ENCODE measurements at regions not wholly inside any gene's neighbourhood (a gene's known extent, or its start where the extent isn't known, plus 50 kb on each side); places are given as distances from the start of the nearest gene placed in this dataset.

GRCh38 chr13:29957320-29957719 is 106.9 kb upstream of the UBL3 start:
- H3K36me3 ChIP-seq (ENCODE audit: insufficient read depth, low read depth, low read length), result no peaks in the 10 kb centered on the region
- no peak overlapping the region for H3K9ac ChIP-seq (ENCODE audit: low read depth, low read length)
- H3K27ac ChIP-seq (ENCODE audit: low read length), result no peak overlapping the region
- no peaks in the 10 kb centered on the region for H3K9me3 ChIP-seq (ENCODE audit: insufficient read depth, low read depth, low read length)
- H3K27me3 ChIP-seq (ENCODE audit: insufficient read depth, low read length), result no peaks in the 10 kb centered on the region
- no peak overlapping the region for H3K4me3 ChIP-seq (ENCODE audit: low read length)
- peaks cover 16% of the 10 kb centered on the region; the same call in 1 of the 2 replicates for H3K4me1 ChIP-seq (ENCODE audit: insufficient read depth, low read length)

GRCh38 chr13:29956853-29957252 is 106.4 kb upstream of the UBL3 start:
- H3K9me3 ChIP-seq (ENCODE audit: insufficient read depth, low read depth, low read length), result no peaks in the 10 kb centered on the region
- no peaks in the 10 kb centered on the region for H3K27me3 ChIP-seq (ENCODE audit: insufficient read depth, low read length)
- no peak overlapping the region for H3K4me3 ChIP-seq (ENCODE audit: low read length)
- peaks cover 16% of the 10 kb centered on the region; the same call in 1 of the 2 replicates for H3K4me1 ChIP-seq (ENCODE audit: insufficient read depth, low read length)
- no peak overlapping the region for H3K9ac ChIP-seq (ENCODE audit: low read depth, low read length)
- H3K36me3 ChIP-seq (ENCODE audit: insufficient read depth, low read depth, low read length), result no peaks in the 10 kb centered on the region
- no peak overlapping the region for H3K27ac ChIP-seq (ENCODE audit: low read length)

GRCh38 chr13:29955137-29955650 is 104.8 kb upstream of the UBL3 start:
- H3K9me3 ChIP-seq (ENCODE audit: insufficient read depth, low read depth, low read length), result no peaks in the 10 kb centered on the region
- peaks cover 16% of the 10 kb centered on the region; the same call in 1 of the 2 replicates for H3K4me1 ChIP-seq (ENCODE audit: insufficient read depth, low read length)

GRCh38 chr13:29954082-29955028 is 103.9 kb upstream of the UBL3 start:
- Histone ChIP-seq H3K4me3 (ENCODE audit: low read length) (no peak overlapping the region), H3K9ac (ENCODE audit: low read depth, low read length) (no peak overlapping the region), H3K36me3 (ENCODE audit: insufficient read depth, low read depth, low read length) (no peaks in the 10 kb centered on the region), H3K4me1 (ENCODE audit: insufficient read depth, low read length) (peaks cover 16% of the 10 kb centered on the region; the same call in 1 of the 2 replicates), H3K9me3 (ENCODE audit: insufficient read depth, low read depth, low read length) (no peaks in the 10 kb centered on the region), H3K27ac (ENCODE audit: low read length) (no peak overlapping the region), H3K27me3 (ENCODE audit: insufficient read depth, low read length) (0 out of 2 replicates have a peak, but pooled peaks cover 3% of the 10 kb centered on the region)

More at GRCh38 chr13:29955137-29955650, 104.8 kb upstream of the UBL3 start:
- H3K27ac ChIP-seq (ENCODE audit: low read length), result no peak overlapping the region
- no peak overlapping the region for H3K4me3 ChIP-seq (ENCODE audit: low read length)
- no peaks in the 10 kb centered on the region for H3K36me3 ChIP-seq (ENCODE audit: insufficient read depth, low read depth, low read length)
- no peak overlapping the region for H3K9ac ChIP-seq (ENCODE audit: low read depth, low read length)
- H3K27me3 ChIP-seq (ENCODE audit: insufficient read depth, low read length), result no peaks in the 10 kb centered on the region

GRCh38 chr13:29953542-29953941 is 103.1 kb upstream of the UBL3 start:
- Histone ChIP-seq H3K9ac (ENCODE audit: low read depth, low read length) (no peak overlapping the region), H3K9me3 (ENCODE audit: insufficient read depth, low read depth, low read length) (no peaks in the 10 kb centered on the region), H3K4me3 (ENCODE audit: low read length) (no peak overlapping the region), H3K36me3 (ENCODE audit: insufficient read depth, low read depth, low read length) (no peaks in the 10 kb centered on the region), H3K27ac (ENCODE audit: low read length) (no peak overlapping the region), H3K4me1 (ENCODE audit: insufficient read depth, low read length) (peaks cover 11% of the 10 kb centered on the region; the same call in 1 of the 2 replicates), H3K27me3 (ENCODE audit: insufficient read depth, low read length) (0 out of 2 replicates have a peak, but pooled peaks cover 3% of the 10 kb centered on the region)

- Histone ChIP-seq H3K27me3 (ENCODE audit: insufficient read depth, low read length) (0 out of 2 replicates have a peak, but pooled peaks cover 3% of the 10 kb centered on the region), H3K4me3 (ENCODE audit: low read length) (no peak overlapping the region)
Measured at GRCh38 chr13:29952245-29952644, 101.8 kb upstream of the UBL3 start.

GRCh38 chr13:29948791-29949190 is 98.4 kb upstream of the UBL3 start:
- no peaks in the 10 kb centered on the region for H3K36me3 ChIP-seq (ENCODE audit: insufficient read depth, low read depth, low read length)
- no peaks in the 10 kb centered on the region for H3K9me3 ChIP-seq (ENCODE audit: insufficient read depth, low read depth, low read length)
- peaks cover 4% of the 10 kb centered on the region for H3K4me1 ChIP-seq (ENCODE audit: insufficient read depth, low read length)
- no peak overlapping the region for H3K27ac ChIP-seq (ENCODE audit: low read length)
- peaks cover 24% of the 10 kb centered on the region; the same call in 1 of the 2 replicates for H3K27me3 ChIP-seq (ENCODE audit: insufficient read depth, low read length)
- H3K4me3 ChIP-seq (ENCODE audit: low read length), result no peak overlapping the region
- no peak overlapping the region for H3K9ac ChIP-seq (ENCODE audit: low read depth, low read length)

More at GRCh38 chr13:29952245-29952644, 101.8 kb upstream of the UBL3 start:
- Histone ChIP-seq H3K4me1 (ENCODE audit: insufficient read depth, low read length) (peaks cover 2% of the 10 kb centered on the region; the same call in 1 of the 2 replicates), H3K27ac (ENCODE audit: low read length) (no peak overlapping the region), H3K9ac (ENCODE audit: low read depth, low read length) (no peak overlapping the region), H3K9me3 (ENCODE audit: insufficient read depth, low read depth, low read length) (no peaks in the 10 kb centered on the region), H3K36me3 (ENCODE audit: insufficient read depth, low read depth, low read length) (no peaks in the 10 kb centered on the region)

- Histone ChIP-seq H3K4me3 (ENCODE audit: low read length) (no peak overlapping the region), H3K4me1 (ENCODE audit: insufficient read depth, low read length) (peaks cover 6% of the 10 kb centered on the region), H3K9me3 (ENCODE audit: insufficient read depth, low read depth, low read length) (no peaks in the 10 kb centered on the region), H3K27me3 (ENCODE audit: insufficient read depth, low read length) (peaks cover 25% of the 10 kb centered on the region; the same call in 1 of the 2 replicates), H3K36me3 (ENCODE audit: insufficient read depth, low read depth, low read length) (no peaks in the 10 kb centered on the region), H3K27ac (ENCODE audit: low read length) (no peak overlapping the region), H3K9ac (ENCODE audit: low read depth, low read length) (no peak overlapping the region)
Measured at GRCh38 chr13:29948244-29948643, 97.8 kb upstream of the UBL3 start.

- peaks cover 25% of the 10 kb centered on the region; the same call in 1 of the 2 replicates for H3K27me3 ChIP-seq (ENCODE audit: insufficient read depth, low read length)
- H3K36me3 ChIP-seq (ENCODE audit: insufficient read depth, low read depth, low read length), result no peaks in the 10 kb centered on the region
- no peaks in the 10 kb centered on the region for H3K9me3 ChIP-seq (ENCODE audit: insufficient read depth, low read depth, low read length)
- H3K9ac ChIP-seq (ENCODE audit: low read depth, low read length), result no peak overlapping the region
- H3K4me3 ChIP-seq (ENCODE audit: low read length), result no peak overlapping the region
- H3K27ac ChIP-seq (ENCODE audit: low read length), result no peak overlapping the region
- H3K4me1 ChIP-seq (ENCODE audit: insufficient read depth, low read length), result peaks cover 8% of the 10 kb centered on the region
Measured at GRCh38 chr13:29947839-29948238, 97.4 kb upstream of the UBL3 start.

- Histone ChIP-seq H3K27ac (ENCODE audit: low read length) (no peak overlapping the region), H3K9me3 (ENCODE audit: insufficient read depth, low read depth, low read length) (no peaks in the 10 kb centered on the region), H3K36me3 (ENCODE audit: insufficient read depth, low read depth, low read length) (no peaks in the 10 kb centered on the region), H3K27me3 (ENCODE audit: insufficient read depth, low read length) (peaks cover 42% of the 10 kb centered on the region), H3K4me1 (ENCODE audit: insufficient read depth, low read length) (peaks cover 13% of the 10 kb centered on the region), H3K4me3 (ENCODE audit: low read length) (no peak overlapping the region), H3K9ac (ENCODE audit: low read depth, low read length) (no peak overlapping the region)
Measured at GRCh38 chr13:29946093-29946492, 95.7 kb upstream of the UBL3 start.

GRCh38 chr13:29943686-29944085 is 93.3 kb upstream of the UBL3 start:
- Histone ChIP-seq H3K9me3 (ENCODE audit: insufficient read depth, low read depth, low read length) (no peaks in the 10 kb centered on the region), H3K4me1 (ENCODE audit: insufficient read depth, low read length) (peaks cover 17% of the 10 kb centered on the region), H3K4me3 (ENCODE audit: low read length) (peak overlapping the region; percentile 6; the same call in 1 of the 2 replicates), H3K9ac (ENCODE audit: low read depth, low read length) (no peak overlapping the region), H3K27ac (ENCODE audit: low read length) (peak overlapping the region; percentile 18), H3K36me3 (ENCODE audit: insufficient read depth, low read depth, low read length) (no peaks in the 10 kb centered on the region), H3K27me3 (ENCODE audit: insufficient read depth, low read length) (peaks cover 53% of the 10 kb centered on the region)

Data from iPS-20b (cell line).